ENCODE measurements at regions not wholly inside any gene's neighbourhood (a gene's known extent, or its start where the extent isn't known, plus 50 kb on each side); places are given as distances from the start of the nearest gene placed in this dataset.

GRCh38 chr3:115415246-115415996, 207.9 kb upstream of the GAP43 start:
- DNase-seq (ENCODE audit: extremely low read depth, low read depth), result no peak
- TF ChIP-seq CTCF (IDR thresholded peaks at IDR 0.05; ENCODE audit: low read depth, low read length), result no peak

- DNase-seq (ENCODE audit: extremely low read depth, low read depth), result no peak
- no peak for TF ChIP-seq CTCF (IDR thresholded peaks at IDR 0.05; ENCODE audit: low read depth, low read length)
Observed at GRCh38 chr3:115418583-115418982, 204.7 kb upstream of the GAP43 start.

GRCh38 chr3:115420086-115420485, 203.2 kb upstream of the GAP43 start:
- DNase-seq (ENCODE audit: extremely low read depth, low read depth), result no peak
- no peak for TF ChIP-seq CTCF (IDR thresholded peaks at IDR 0.05; ENCODE audit: low read depth, low read length)

GRCh38 chr3:115423170-115423569, 200.1 kb upstream of the GAP43 start:
- no peak for TF ChIP-seq CTCF (IDR thresholded peaks at IDR 0.05; ENCODE audit: low read depth, low read length)
- no peak for DNase-seq (ENCODE audit: extremely low read depth, low read depth)

GRCh38 chr3:115428841-115429240, 194.5 kb upstream of the GAP43 start:
- TF ChIP-seq CTCF (IDR thresholded peaks at IDR 0.05; ENCODE audit: low read depth, low read length), result no peak

GRCh38 chr3:115436767-115437301, 186.5 kb upstream of the GAP43 start:
- peak; percentile 45 for TF ChIP-seq CTCF (IDR thresholded peaks at IDR 0.05; ENCODE audit: low read depth, low read length)
- DNase-seq (ENCODE audit: extremely low read depth, low read depth), result peak; percentile 62

More at GRCh38 chr3:115428841-115429240, 194.5 kb upstream of the GAP43 start:
- no peak for DNase-seq (ENCODE audit: extremely low read depth, low read depth)

- TF ChIP-seq CTCF (IDR thresholded peaks at IDR 0.05; ENCODE audit: low read depth, low read length), result no peak
- DNase-seq (ENCODE audit: extremely low read depth, low read depth), result no peak
Observed at GRCh38 chr3:115438799-115439198, 184.5 kb upstream of the GAP43 start.

Measured in AG09319 (cell line).